HL-60 (cell line): ENCODE measurements at regions not wholly inside any gene's neighbourhood (a gene's known extent, or its start where the extent isn't known, plus 50 kb on each side); places are given as distances from the start of the nearest gene placed in this dataset.

Experiments
- DNase-seq, 2 experiments: peaks; one replicate each; pipeline ENCODE4 v3.0.0-alpha.2; 2010 to 2020; ENCODE audit warnings: low read depth in 1 of 2, low spot score in 1 of 2
- H3K27ac ChIP-seq: fragments of 250-450 bp; sonication (Bioruptor Pico); replicated peaks from 2 replicates; pipeline ENCODE4 v1.5.1; 2020; ENCODE audit warnings: mild to moderate bottlenecking, moderate library complexity
- H3K27me3 ChIP-seq: fragments of 250-450 bp; sonication (Bioruptor Pico); 2 replicates; pipeline ENCODE4 v1.5.1; 2021; ENCODE audit warnings: mild to moderate bottlenecking, moderate library complexity; ENCODE audit not compliant: insufficient read depth, poor library complexity, severe bottlenecking
- H3K4me3 ChIP-seq: replicated peaks from 2 replicates; pipeline ENCODE4 v1.5.1; 2011; ENCODE audit warnings: mild to moderate bottlenecking, control low read depth, low read length; ENCODE audit not compliant: insufficient read depth
- GABPA ChIP-seq: IDR thresholded peaks from 2 replicates; pipeline ENCODE4 v1.6.1; 2012; ENCODE audit warnings: low read depth
- POLR2AphosphoS5 ChIP-seq: IDR thresholded peaks from 2 replicates; pipeline ENCODE4 v1.6.1; 2012; ENCODE audit warnings: low read depth
- SPI1 ChIP-seq: IDR thresholded peaks from 2 replicates; pipeline ENCODE4 v1.6.1; 2012; ENCODE audit warnings: low read depth, mild to moderate bottlenecking, borderline replicate concordance
- TF ChIP-seq, protein P1 (sequence below): IDR thresholded peaks from one replicate; pipeline ENCODE4 v1.5.1; 2011; ENCODE audit warnings: low read length, control low read depth, inconsistent platforms; ENCODE audit not compliant: insufficient read depth
- TF ChIP-seq, protein P2 (sequence below): IDR thresholded peaks from 2 replicates; pipeline ENCODE4 v1.6.1; 2012; ENCODE audit warnings: low read depth; ENCODE audit not compliant: insufficient replicate concordance

DNA sequence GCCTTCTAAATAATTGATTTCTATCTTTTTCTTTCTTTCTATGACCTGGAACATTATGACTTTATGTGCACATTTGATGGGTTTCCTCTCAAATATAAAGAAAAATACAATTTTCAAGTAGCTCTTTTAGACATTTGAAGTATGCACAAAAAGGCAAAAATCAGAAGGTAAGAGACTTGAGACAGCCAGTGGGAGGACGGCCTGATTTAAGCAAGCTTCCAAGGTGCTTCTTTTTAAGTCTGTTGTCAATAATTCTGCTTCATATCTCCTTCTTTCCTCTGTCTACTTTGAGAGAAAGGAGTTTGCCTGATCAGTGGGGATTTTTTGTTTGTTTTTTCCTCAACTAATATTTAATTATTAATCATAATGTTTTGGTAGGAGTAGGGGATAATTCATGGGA lies 188.2 kb upstream of the ARHGAP20 start:
- Histone ChIP-seq H3K27me3 (peaks cover 7% of the 10 kb centered on the region), H3K27ac (no peak overlapping the region), H3K4me3 (no peak overlapping the region)
- TF ChIP-seq, protein P1, sequence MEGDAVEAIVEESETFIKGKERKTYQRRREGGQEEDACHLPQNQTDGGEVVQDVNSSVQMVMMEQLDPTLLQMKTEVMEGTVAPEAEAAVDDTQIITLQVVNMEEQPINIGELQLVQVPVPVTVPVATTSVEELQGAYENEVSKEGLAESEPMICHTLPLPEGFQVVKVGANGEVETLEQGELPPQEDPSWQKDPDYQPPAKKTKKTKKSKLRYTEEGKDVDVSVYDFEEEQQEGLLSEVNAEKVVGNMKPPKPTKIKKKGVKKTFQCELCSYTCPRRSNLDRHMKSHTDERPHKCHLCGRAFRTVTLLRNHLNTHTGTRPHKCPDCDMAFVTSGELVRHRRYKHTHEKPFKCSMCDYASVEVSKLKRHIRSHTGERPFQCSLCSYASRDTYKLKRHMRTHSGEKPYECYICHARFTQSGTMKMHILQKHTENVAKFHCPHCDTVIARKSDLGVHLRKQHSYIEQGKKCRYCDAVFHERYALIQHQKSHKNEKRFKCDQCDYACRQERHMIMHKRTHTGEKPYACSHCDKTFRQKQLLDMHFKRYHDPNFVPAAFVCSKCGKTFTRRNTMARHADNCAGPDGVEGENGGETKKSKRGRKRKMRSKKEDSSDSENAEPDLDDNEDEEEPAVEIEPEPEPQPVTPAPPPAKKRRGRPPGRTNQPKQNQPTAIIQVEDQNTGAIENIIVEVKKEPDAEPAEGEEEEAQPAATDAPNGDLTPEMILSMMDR: no peak
- TF ChIP-seq GABPA (no peak), SPI1 (no peak), POLR2AphosphoS5 (no peak)
- TF ChIP-seq, protein P2, sequence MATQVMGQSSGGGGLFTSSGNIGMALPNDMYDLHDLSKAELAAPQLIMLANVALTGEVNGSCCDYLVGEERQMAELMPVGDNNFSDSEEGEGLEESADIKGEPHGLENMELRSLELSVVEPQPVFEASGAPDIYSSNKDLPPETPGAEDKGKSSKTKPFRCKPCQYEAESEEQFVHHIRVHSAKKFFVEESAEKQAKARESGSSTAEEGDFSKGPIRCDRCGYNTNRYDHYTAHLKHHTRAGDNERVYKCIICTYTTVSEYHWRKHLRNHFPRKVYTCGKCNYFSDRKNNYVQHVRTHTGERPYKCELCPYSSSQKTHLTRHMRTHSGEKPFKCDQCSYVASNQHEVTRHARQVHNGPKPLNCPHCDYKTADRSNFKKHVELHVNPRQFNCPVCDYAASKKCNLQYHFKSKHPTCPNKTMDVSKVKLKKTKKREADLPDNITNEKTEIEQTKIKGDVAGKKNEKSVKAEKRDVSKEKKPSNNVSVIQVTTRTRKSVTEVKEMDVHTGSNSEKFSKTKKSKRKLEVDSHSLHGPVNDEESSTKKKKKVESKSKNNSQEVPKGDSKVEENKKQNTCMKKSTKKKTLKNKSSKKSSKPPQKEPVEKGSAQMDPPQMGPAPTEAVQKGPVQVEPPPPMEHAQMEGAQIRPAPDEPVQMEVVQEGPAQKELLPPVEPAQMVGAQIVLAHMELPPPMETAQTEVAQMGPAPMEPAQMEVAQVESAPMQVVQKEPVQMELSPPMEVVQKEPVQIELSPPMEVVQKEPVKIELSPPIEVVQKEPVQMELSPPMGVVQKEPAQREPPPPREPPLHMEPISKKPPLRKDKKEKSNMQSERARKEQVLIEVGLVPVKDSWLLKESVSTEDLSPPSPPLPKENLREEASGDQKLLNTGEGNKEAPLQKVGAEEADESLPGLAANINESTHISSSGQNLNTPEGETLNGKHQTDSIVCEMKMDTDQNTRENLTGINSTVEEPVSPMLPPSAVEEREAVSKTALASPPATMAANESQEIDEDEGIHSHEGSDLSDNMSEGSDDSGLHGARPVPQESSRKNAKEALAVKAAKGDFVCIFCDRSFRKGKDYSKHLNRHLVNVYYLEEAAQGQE: no peak
- DNase-seq: no peak

DNA sequence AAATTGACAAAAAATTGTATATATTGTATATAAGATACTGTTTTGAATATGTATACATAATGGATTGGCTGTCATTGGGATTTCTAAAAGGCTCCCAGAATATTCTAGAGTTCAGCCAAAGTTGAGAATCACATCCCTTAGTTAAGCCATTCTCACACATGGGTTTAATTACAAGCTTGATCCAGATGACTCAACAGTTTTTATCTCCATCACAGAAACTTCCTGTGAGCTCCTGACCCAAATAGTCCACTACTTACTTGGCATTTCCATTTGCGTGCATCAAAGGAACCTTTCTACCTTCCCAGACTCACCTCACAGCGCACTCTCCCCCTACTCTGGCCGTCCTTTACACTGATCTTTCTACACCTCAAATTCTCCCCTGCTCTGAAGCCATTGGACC lies 184.8 kb upstream of the ARHGAP20 start:
- Histone ChIP-seq H3K27ac (no peak overlapping the region), H3K27me3 (peaks cover 7% of the 10 kb centered on the region), H3K4me3 (no peak overlapping the region)
- TF ChIP-seq, protein P1: no peak
- TF ChIP-seq, protein P2: no peak
- TF ChIP-seq GABPA: no peak
- TF ChIP-seq POLR2AphosphoS5: no peak
- TF ChIP-seq SPI1: no peak
- DNase-seq: no peak

DNA sequence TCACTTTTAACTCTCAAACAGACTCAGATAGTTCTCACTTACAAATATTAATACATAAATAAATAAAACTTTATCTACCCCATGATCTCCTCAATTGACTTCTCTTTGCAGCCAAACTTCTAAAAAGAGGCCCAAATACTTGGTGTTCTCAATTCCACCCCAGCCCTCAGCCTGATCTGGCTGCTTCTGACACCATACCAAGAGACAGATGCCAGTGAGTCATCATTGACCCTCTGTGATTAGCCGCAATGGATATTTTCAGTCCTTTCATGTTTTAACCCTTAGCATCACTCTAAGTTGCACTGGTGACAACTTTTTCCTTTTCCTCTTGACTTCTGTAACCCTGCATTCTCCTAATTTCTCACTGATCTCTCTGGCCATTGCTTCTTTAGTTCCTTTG lies 184.1 kb upstream of the ARHGAP20 start:
- Histone ChIP-seq H3K4me3 (no peak overlapping the region), H3K27ac (no peak overlapping the region), H3K27me3 (peaks cover 2% of the 10 kb centered on the region)
- TF ChIP-seq POLR2AphosphoS5: no peak
- no peak for TF ChIP-seq SPI1
- TF ChIP-seq, protein P1: no peak
- TF ChIP-seq GABPA: no peak
- TF ChIP-seq, protein P2: no peak
- no peak for DNase-seq
